ENCODE measurements at regions not wholly inside any gene's neighbourhood (a gene's known extent, or its start where the extent isn't known, plus 50 kb on each side); places are given as distances from the start of the nearest gene placed in this dataset.

DNA sequence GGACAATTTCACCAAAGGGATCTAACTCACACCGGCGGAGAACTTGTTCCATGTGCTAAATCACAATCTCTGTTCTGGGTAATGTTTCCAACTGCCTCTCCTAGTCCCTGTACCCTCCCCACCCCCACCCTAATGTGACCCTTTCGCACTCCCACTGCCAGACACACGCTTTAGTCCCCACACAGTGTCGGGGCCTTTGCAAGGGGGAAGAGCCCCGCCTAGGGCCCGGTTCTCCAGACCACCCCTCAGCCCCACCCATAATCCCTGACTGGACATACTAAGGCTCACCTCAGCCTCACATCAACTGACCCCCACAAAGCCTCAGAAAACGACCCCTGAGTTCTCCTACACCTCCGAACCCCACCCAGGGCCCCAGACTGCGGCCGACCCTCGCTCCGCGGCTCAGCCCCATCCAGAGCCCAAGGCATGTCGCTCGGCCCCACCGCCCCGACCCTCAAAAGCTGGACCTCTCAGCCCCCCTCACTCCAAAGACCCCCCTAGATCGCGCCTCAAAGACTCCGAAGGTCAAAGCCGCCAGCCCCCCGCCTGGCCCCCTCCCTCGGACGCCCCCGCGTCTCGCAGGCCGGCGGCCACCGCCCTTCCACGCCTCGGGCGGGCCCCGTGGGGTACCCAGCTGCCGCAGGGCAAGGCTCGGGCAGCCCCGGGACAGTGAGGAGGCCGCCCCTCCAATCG, 72.0 kb upstream of the MAP4 start (continued):
- TF ChIP-seq, protein P1, sequence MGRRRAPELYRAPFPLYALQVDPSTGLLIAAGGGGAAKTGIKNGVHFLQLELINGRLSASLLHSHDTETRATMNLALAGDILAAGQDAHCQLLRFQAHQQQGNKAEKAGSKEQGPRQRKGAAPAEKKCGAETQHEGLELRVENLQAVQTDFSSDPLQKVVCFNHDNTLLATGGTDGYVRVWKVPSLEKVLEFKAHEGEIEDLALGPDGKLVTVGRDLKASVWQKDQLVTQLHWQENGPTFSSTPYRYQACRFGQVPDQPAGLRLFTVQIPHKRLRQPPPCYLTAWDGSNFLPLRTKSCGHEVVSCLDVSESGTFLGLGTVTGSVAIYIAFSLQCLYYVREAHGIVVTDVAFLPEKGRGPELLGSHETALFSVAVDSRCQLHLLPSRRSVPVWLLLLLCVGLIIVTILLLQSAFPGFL (CRISPR knock-in tag; IDR thresholded peaks at IDR 0.05) = no peak
- TF ChIP-seq ZNF431 (CRISPR knock-in tag; IDR thresholded peaks at IDR 0.05) (0 out of 2 replicates have a peak, but pooled peaks have one; percentile 16), GATAD2A (IDR thresholded peaks at IDR 0.05) (0 out of 2 replicates have a peak, but pooled peaks have one; percentile 48), JUNB (CRISPR knock-in tag; conservative IDR thresholded peaks at IDR 0.05) (no peak), NR4A1 (CRISPR knock-in tag; IDR thresholded peaks at IDR 0.05) (no peak), NR4A1 (tag; IDR thresholded peaks at IDR 0.05) (no peak), ZNF140 (CRISPR knock-in tag; IDR thresholded peaks at IDR 0.05) (no peak), ZNF282 (CRISPR knock-in tag; IDR thresholded peaks at IDR 0.05) (no peak), GABPA (tag; conservative IDR thresholded peaks at IDR 0.05; ENCODE audit: low read depth) (no peak)
- TF ChIP-seq, protein P2, sequence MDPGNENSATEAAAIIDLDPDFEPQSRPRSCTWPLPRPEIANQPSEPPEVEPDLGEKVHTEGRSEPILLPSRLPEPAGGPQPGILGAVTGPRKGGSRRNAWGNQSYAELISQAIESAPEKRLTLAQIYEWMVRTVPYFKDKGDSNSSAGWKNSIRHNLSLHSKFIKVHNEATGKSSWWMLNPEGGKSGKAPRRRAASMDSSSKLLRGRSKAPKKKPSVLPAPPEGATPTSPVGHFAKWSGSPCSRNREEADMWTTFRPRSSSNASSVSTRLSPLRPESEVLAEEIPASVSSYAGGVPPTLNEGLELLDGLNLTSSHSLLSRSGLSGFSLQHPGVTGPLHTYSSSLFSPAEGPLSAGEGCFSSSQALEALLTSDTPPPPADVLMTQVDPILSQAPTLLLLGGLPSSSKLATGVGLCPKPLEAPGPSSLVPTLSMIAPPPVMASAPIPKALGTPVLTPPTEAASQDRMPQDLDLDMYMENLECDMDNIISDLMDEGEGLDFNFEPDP (CRISPR knock-in tag; IDR thresholded peaks at IDR 0.05) = no peak
- TF ChIP-seq, protein P3, sequence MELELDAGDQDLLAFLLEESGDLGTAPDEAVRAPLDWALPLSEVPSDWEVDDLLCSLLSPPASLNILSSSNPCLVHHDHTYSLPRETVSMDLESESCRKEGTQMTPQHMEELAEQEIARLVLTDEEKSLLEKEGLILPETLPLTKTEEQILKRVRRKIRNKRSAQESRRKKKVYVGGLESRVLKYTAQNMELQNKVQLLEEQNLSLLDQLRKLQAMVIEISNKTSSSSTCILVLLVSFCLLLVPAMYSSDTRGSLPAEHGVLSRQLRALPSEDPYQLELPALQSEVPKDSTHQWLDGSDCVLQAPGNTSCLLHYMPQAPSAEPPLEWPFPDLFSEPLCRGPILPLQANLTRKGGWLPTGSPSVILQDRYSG (tag; conservative IDR thresholded peaks at IDR 0.05; ENCODE audit: low read depth) = no peak
- TF ChIP-seq, protein P4, sequence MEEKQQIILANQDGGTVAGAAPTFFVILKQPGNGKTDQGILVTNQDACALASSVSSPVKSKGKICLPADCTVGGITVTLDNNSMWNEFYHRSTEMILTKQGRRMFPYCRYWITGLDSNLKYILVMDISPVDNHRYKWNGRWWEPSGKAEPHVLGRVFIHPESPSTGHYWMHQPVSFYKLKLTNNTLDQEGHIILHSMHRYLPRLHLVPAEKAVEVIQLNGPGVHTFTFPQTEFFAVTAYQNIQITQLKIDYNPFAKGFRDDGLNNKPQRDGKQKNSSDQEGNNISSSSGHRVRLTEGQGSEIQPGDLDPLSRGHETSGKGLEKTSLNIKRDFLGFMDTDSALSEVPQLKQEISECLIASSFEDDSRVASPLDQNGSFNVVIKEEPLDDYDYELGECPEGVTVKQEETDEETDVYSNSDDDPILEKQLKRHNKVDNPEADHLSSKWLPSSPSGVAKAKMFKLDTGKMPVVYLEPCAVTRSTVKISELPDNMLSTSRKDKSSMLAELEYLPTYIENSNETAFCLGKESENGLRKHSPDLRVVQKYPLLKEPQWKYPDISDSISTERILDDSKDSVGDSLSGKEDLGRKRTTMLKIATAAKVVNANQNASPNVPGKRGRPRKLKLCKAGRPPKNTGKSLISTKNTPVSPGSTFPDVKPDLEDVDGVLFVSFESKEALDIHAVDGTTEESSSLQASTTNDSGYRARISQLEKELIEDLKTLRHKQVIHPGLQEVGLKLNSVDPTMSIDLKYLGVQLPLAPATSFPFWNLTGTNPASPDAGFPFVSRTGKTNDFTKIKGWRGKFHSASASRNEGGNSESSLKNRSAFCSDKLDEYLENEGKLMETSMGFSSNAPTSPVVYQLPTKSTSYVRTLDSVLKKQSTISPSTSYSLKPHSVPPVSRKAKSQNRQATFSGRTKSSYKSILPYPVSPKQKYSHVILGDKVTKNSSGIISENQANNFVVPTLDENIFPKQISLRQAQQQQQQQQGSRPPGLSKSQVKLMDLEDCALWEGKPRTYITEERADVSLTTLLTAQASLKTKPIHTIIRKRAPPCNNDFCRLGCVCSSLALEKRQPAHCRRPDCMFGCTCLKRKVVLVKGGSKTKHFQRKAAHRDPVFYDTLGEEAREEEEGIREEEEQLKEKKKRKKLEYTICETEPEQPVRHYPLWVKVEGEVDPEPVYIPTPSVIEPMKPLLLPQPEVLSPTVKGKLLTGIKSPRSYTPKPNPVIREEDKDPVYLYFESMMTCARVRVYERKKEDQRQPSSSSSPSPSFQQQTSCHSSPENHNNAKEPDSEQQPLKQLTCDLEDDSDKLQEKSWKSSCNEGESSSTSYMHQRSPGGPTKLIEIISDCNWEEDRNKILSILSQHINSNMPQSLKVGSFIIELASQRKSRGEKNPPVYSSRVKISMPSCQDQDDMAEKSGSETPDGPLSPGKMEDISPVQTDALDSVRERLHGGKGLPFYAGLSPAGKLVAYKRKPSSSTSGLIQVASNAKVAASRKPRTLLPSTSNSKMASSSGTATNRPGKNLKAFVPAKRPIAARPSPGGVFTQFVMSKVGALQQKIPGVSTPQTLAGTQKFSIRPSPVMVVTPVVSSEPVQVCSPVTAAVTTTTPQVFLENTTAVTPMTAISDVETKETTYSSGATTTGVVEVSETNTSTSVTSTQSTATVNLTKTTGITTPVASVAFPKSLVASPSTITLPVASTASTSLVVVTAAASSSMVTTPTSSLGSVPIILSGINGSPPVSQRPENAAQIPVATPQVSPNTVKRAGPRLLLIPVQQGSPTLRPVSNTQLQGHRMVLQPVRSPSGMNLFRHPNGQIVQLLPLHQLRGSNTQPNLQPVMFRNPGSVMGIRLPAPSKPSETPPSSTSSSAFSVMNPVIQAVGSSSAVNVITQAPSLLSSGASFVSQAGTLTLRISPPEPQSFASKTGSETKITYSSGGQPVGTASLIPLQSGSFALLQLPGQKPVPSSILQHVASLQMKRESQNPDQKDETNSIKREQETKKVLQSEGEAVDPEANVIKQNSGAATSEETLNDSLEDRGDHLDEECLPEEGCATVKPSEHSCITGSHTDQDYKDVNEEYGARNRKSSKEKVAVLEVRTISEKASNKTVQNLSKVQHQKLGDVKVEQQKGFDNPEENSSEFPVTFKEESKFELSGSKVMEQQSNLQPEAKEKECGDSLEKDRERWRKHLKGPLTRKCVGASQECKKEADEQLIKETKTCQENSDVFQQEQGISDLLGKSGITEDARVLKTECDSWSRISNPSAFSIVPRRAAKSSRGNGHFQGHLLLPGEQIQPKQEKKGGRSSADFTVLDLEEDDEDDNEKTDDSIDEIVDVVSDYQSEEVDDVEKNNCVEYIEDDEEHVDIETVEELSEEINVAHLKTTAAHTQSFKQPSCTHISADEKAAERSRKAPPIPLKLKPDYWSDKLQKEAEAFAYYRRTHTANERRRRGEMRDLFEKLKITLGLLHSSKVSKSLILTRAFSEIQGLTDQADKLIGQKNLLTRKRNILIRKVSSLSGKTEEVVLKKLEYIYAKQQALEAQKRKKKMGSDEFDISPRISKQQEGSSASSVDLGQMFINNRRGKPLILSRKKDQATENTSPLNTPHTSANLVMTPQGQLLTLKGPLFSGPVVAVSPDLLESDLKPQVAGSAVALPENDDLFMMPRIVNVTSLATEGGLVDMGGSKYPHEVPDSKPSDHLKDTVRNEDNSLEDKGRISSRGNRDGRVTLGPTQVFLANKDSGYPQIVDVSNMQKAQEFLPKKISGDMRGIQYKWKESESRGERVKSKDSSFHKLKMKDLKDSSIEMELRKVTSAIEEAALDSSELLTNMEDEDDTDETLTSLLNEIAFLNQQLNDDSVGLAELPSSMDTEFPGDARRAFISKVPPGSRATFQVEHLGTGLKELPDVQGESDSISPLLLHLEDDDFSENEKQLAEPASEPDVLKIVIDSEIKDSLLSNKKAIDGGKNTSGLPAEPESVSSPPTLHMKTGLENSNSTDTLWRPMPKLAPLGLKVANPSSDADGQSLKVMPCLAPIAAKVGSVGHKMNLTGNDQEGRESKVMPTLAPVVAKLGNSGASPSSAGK (IDR thresholded peaks at IDR 0.05) = no peak
